GM21381 (cell line): ENCODE measurements at regions not wholly inside any gene's neighbourhood (a gene's known extent, or its start where the extent isn't known, plus 50 kb on each side); places are given as distances from the start of the nearest gene placed in this dataset.

Source experiments
- ATAC-seq: cut with Tn5 transposase; IDR thresholded peaks from one replicate; pipeline ENCODE4 v1.9.1; 2021; ENCODE audit warnings: mild to moderate bottlenecking, moderate library complexity; ENCODE audit not compliant: unreplicated experiment

DNA sequence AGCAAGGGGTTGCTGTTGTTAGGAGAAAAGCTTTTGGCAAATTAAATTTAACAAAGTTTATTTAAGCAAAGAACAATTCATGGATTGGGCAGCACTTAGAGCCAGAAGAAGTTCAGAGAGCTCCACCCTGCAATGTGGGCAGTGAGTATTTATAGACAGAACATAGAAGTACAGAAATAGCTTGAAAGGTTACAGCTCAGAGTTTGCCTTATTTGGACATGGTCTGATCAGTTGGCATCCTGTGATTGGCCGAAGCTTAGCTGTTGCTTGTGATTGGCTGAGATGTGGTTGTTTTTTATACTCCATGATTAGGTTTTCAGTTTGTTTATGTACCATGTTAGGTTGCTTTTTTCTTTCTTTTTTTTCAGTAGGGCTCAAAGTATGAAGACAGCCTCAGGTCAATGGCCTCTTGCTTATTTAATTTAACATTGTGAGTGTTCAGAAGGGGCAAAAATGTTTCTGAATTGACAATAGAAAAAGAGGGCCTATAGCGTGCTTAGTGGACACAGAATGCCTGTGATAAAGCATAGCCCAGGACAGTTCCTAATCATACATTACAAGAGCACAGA, 293.8 kb downstream of the IGSF11 start:
- no peak for ATAC-seq

DNA sequence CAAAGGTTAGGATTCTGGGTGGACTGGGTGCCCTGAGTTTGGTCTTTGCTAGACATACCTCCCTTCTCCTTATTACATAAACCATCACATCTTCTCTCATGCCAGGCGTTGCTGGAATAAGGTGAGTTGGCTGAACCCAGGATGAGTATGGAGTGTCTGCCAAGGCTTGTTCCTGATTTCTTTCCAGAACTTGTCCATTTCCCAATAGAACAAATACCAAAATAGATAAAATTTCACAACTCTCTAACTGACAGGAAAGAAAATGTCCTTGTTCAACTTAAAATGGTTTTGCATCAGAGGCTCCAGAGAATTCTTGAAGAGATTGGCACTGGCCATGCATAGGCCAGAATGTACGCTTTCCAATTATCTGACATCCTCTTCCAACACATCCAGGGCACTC, 291.9 kb downstream of the IGSF11 start:
- ATAC-seq: no peak

GRCh38 chr3:118744186-118744585, 290.5 kb downstream of the IGSF11 start:
- no peak for ATAC-seq

GRCh38 chr3:118754406-118755252, 280.0 kb downstream of the IGSF11 start:
- no peak for ATAC-seq

DNA sequence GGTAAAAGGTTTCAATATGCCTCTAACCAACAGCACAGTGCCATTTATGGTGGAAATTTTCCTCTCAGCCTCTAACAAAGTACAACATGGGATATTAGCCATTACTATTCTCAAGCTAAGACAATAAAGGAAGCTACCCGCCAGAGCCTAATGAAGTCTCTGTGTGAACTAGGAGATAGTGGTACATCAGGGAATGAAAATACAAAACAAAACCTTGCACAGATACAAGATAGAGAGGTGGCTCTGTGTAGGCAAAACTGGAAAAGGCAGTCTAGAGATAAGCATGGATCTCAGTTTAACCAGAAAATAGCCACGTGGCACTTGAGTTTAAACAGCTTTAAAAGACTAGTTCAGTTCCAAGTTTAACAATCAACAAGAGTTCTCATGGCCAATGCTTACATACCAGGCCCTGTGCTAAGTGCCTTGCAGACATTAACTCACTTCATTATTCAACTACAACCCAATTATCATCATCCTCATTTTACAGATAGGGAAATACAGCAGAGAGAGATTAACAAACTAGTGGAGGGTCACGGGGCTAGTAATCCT, 279.3 kb downstream of the IGSF11 start:
- ATAC-seq: no peak

GRCh38 chr3:118760585-118761290, 273.9 kb downstream of the IGSF11 start:
- no peak for ATAC-seq

GRCh38 chr3:118761291-118761606, 273.4 kb downstream of the IGSF11 start:
- no peak for ATAC-seq

DNA sequence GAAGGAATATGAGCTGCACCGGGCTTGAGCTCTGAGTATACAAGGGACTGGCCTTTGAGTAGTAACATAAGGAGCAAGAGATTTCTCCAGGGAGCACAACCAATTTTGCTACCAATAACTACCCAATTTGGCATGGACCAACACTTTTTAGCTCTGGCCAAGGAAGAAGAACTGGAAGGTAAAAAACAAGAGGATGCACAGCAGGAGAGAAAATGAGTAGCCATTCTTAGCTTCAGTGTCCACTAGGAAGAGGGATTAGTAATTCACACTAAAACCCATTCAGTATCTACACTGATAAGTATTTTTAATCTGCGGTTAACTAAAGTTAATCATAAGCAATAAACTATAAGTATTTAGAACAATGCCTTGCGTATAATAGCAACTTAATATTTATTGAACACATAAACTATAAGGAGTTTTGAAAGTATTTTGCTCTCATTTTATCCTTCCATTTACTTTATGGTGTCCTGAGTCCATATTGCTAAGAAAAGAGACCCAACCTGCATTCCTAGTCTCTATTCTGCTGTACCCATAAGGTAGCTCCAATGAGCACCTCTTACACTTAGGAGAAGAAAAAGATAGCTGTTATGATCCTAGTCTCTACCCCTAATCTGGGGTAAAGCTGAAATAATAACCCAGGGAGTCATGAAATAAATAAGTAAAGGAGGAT, 268.9 kb downstream of the IGSF11 start:
- ATAC-seq: no peak

- ATAC-seq: no peak
Measured at GRCh38 chr3:118766306-118766669, 268.4 kb downstream of the IGSF11 start.

GRCh38 chr3:118772036-118772435, 262.6 kb downstream of the IGSF11 start:
- no peak for ATAC-seq

DNA sequence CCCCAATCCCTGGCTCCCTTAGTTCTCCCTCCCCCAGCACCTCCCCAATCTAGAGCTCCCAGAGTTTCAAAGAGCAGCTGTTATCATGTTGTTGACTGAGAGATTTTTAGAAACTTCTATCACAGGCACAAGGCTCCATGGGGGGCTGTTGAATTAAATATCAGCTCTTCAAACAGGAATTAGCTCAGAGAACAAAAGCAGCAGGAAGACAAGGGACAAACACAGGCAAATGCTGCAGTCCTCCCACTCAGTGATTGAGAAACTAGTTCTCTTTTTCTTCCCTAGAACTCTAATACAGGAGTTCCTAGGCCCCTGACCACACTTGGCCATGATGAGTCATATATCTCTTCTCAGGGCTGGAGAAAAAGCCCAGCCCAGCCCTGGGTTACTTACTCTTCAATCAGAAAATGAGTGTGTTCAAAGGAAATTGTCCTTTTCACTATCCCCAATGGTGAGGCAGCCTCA, 262.1 kb downstream of the IGSF11 start:
- peak; percentile 93 for ATAC-seq

DNA sequence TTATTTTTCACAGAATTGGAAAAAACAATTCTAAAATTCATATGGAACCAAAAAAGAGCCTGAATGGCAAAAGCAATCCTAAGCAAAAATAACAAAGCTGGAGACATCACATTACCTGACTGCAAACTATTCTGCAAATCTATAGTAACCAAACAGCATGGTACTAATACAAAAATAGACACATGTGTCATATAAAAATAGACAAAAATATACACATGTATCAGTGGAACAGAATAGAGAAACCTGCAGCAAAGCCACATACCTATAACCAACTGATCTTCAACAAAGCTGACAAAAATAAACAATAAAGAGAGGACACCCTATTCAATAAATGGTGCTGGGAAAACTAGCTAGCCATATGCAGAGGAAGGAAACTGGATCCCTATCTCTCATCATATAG, 259.6 kb downstream of the IGSF11 start:
- no peak for ATAC-seq

DNA sequence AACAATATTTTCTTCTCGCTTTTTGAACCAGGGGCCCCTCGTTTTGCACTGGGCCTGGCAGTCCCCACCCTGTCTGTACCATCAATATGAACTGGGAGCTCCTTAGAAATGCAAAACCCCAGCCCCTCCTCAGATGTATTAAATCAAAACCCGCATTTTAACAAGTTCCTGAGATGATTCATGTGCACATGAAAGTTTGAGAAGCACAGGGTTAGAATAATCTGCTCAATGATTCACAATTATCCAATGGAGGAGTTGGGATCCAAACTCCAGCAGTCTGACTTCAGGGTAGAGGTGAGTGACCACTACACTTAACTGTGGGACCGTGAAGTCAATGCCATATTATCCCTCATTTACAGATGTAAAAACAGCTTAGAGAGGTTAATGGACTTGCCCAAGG, 256.4 kb downstream of the IGSF11 start:
- ATAC-seq: no peak

GRCh38 chr3:118781232-118781631, 253.4 kb downstream of the IGSF11 start:
- no peak for ATAC-seq

- no peak for ATAC-seq
Measured at GRCh38 chr3:118781839-118782238, 252.8 kb downstream of the IGSF11 start.

- peak; percentile 85 for ATAC-seq
Measured at GRCh38 chr3:118782755-118783202, 251.9 kb downstream of the IGSF11 start.

DNA sequence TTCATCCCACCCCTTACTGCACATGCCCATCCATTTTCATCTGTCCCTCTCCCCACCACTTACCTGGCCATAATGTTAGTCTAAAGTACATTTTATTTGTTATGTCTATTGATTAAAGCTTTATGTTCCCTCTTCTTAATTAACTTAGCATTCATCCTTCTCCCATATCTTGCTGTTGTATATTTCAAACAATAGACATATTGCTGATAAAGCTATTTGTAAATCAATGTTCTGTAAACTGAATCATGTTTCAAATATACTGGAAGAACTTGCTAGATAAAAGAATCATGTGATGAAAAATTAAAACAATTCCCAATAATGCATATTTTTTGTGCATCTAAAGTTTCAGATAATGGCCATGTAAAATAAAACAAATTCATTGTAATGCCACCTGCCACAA, 249.2 kb downstream of the IGSF11 start:
- no peak for ATAC-seq

- ATAC-seq: no peak
Measured at GRCh38 chr3:118791246-118791645, 243.4 kb downstream of the IGSF11 start.

DNA sequence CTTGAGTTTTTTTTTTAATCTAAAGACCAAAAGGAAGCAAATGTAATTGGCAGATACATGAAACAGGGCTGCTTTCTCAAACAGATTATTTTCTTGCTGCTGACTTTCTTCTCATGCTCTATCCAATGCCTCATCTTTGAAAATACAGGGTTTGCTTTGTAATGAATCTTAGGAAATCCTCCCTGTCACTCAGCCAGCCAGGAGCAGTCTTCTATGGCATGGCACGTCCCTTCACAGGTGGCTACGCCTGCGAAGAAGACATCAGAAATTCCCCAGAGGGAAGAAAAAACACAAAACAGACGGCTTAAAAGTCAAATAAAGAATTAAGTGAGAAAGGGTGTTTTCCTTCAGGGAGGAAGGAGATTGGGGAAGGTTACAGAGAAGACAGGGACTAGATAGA, 242.5 kb downstream of the IGSF11 start:
- no peak for ATAC-seq

- no peak for ATAC-seq
Measured at GRCh38 chr3:118793176-118793575, 241.5 kb downstream of the IGSF11 start.

DNA sequence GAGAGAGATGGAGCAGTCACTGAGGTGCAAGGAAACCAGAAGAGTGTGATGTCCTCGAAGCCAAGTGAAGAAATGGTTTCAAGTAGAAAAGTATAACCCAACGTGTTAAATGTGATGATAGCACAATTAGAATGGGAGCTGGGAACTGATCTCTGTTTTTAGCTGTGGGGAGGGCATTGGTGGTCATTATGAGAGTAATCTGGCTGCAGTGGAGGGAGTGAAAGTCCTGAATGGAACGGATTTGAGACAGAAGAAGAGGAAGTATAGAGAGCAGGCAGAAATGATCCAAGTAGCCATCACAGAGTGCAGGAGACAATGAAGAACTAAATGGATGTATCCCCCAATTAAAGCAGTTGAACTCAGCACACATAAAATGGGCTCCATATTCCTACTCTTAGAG, 235.3 kb downstream of the IGSF11 start:
- ATAC-seq: no peak
